B cell (primary cell): ENCODE measurements at regions not wholly inside any gene's neighbourhood (a gene's known extent, or its start where the extent isn't known, plus 50 kb on each side); places are given as distances from the start of the nearest gene placed in this dataset.

Source experiments
- ATAC-seq: fragments of 200-7000 bp; cut with Tn5 transposase; one replicate; pipeline ENCODE4 v1.10.0; 2021; ENCODE audit warnings: low read depth, mild to moderate bottlenecking, moderate number of reproducible peaks, moderate library complexity
- CTCF ChIA-PET: fragments of 350-600 bp; sonication (Branson Sonifier 250); formaldehyde crosslinking; loops from one replicate; lab custom pipeline; 2021; ENCODE audit warnings: antibody characterized with exemption, inconsistent platforms; lab: Charles Lee
- POLR2A ChIA-PET: fragments of 350-600 bp; sonication (Branson Sonifier 250); formaldehyde crosslinking; loops from one replicate; lab custom pipeline; 2021; ENCODE audit warnings: antibody characterized with exemption; lab: Charles Lee
- DNase-seq: peaks from one replicate; pipeline ENCODE4 v3.0.0; 2013
- H2AFZ ChIP-seq: 2 replicates; pipeline ENCODE4 v1.6.1; 2012; ENCODE audit warnings: mild to moderate bottlenecking, low read depth, low read length; ENCODE audit not compliant: insufficient read depth, poor library complexity, severe bottlenecking
- H3K27ac ChIP-seq, 2 donors: 1 replicate in 1 of 2; 2 replicates in 1 of 2; pipeline ENCODE4 v1.5.1; 2012 to 2013; ENCODE audit warnings: low read length in 2 of 2, mild to moderate bottlenecking in 2 of 2, moderate library complexity in 1 of 2
- H3K27me3 ChIP-seq, 4 experiments: fragments of 200-600 bp in 1 of 4; sonication (generic) in 1 of 4; replicated peaks in 1 of 4; 1 replicate in 2 of 4; 2 replicates in 2 of 4; pipeline versions ENCODE4 v1.6.1 to v1.7.0; 2013 to 2016; ENCODE audit warnings: low read length in 3 of 4, mild to moderate bottlenecking in 2 of 4, mixed read lengths in 1 of 4, moderate library complexity in 1 of 4; ENCODE audit not compliant: insufficient read depth in 4 of 4, control insufficient read depth in 3 of 4; ENCODE audit errors: control extremely low read depth in 1 of 4
- H3K36me3 ChIP-seq, 2 experiments: replicated peaks in 1 of 2; 1 replicate in 1 of 2; 2 replicates in 1 of 2; pipeline versions ENCODE4 v1.6.1 to v1.7.1; 2013; ENCODE audit warnings: low read length in 1 of 2; ENCODE audit not compliant: insufficient read depth in 2 of 2, control insufficient read depth in 1 of 2; ENCODE audit errors: control extremely low read depth in 1 of 2, extremely low read depth in 1 of 2
- H3K4me1 ChIP-seq, 2 donors: fragments of 200-600 bp in 1 of 2; sonication (generic) in 1 of 2; 1 replicate in 1 of 2; 2 replicates in 1 of 2; pipeline versions ENCODE4 v1.5.1 to v1.6.1; 2013 to 2017; ENCODE audit warnings: low read length in 2 of 2; ENCODE audit not compliant: control insufficient read depth in 2 of 2, insufficient read depth in 2 of 2
- H3K4me2 ChIP-seq: replicated peaks from 2 replicates; pipeline ENCODE3; 2012; ENCODE audit warnings: mild to moderate bottlenecking, low read depth, low read length; ENCODE audit not compliant: poor library complexity, severe bottlenecking
- H3K4me3 ChIP-seq, 5 experiments: fragments of 200-600 bp in 1 of 5; sonication (generic) in 1 of 5; 1 replicate in 3 of 5; 2 replicates in 2 of 5; pipeline versions ENCODE4 v1.5.1 to v1.7.0; 2011 to 2016; ENCODE audit warnings: low read length in 4 of 5, mild to moderate bottlenecking in 4 of 5, low read depth in 2 of 5, control low read depth in 1 of 5, moderate library complexity in 1 of 5; ENCODE audit not compliant: insufficient read depth in 1 of 5; ENCODE audit errors: control extremely low read depth in 1 of 5, extremely low read depth in 1 of 5
- H3K79me2 ChIP-seq: fragments of 200-600 bp; sonication (generic); one replicate; pipeline ENCODE4 v1.6.0; 2016; ENCODE audit warnings: low read length; ENCODE audit not compliant: control insufficient read depth, insufficient read depth
- H3K9ac ChIP-seq: fragments of 200-600 bp; sonication (generic); 2 replicates; pipeline ENCODE4 v1.6.1; 2017; ENCODE audit warnings: mild to moderate bottlenecking, low read length, moderate library complexity
- H3K9me3 ChIP-seq, 3 donors: one replicate each; pipeline versions ENCODE4 v1.6.1 to v1.7.1; 2013; ENCODE audit warnings: low read length in 2 of 3; ENCODE audit not compliant: control insufficient read depth in 2 of 3, insufficient read depth in 1 of 3; ENCODE audit errors: control extremely low read depth in 1 of 3
- H4K20me1 ChIP-seq: 2 replicates; pipeline ENCODE4 v1.6.0; 2012; ENCODE audit warnings: mild to moderate bottlenecking, low read length; ENCODE audit not compliant: insufficient read depth, control insufficient read depth, poor library complexity, severe bottlenecking
- H3K27ac Mint-ChIP-seq: one replicate; pipeline ENCODE4 v1.8.0; 2021; ENCODE audit warnings: mixed read lengths
- H3K27me3 Mint-ChIP-seq: one replicate; pipeline ENCODE4 v1.8.0; 2021; ENCODE audit warnings: mixed read lengths
- H3K4me1 Mint-ChIP-seq: one replicate; pipeline ENCODE4 v1.8.0; 2021; ENCODE audit warnings: mixed read lengths
- H3K4me3 Mint-ChIP-seq: one replicate; pipeline ENCODE4 v1.8.0; 2021; ENCODE audit warnings: mixed read lengths
- H3K9me3 Mint-ChIP-seq: one replicate; pipeline ENCODE4 v1.8.0; 2022; ENCODE audit warnings: mixed read lengths; ENCODE audit not compliant: insufficient read depth
- CTCF ChIP-seq: fragments of 200-600 bp; IDR thresholded peaks from one replicate; pipeline ENCODE4 v1.8.0; 2022; ENCODE audit warnings: antibody characterized with exemption, mild to moderate bottlenecking
- EZH2 ChIP-seq: IDR thresholded peaks from 2 replicates; pipeline ENCODE4 v1.6.1; 2012; ENCODE audit warnings: borderline replicate concordance, low read depth, mild to moderate bottlenecking, moderate library complexity, low read length; ENCODE audit not compliant: insufficient read depth, poor library complexity, severe bottlenecking
- WGBS: methylation state at CpG from one replicate; pipeline ENCODE4 v1.1.5; 2013; ENCODE audit warnings: missing lambda C conversion rate; ENCODE audit not compliant: insufficient coverage; 5-methylcytosine and 5-hydroxymethylcytosine counted together
- intact Hi-C: fragments of 100-400 bp; cut with micrococcal nuclease; formaldehyde crosslinking; loops from one replicate; pipeline ENCODE4 v1.10.0; 2022

GRCh38 chr9:106583751-106584150, 279.2 kb upstream of the ZNF462 start:
- H3K27me3 ChIP-seq = no peaks in the 10 kb centered on the region
- no peak overlapping the region for H3K4me2 ChIP-seq
- DNase-seq = no peak
- no peak for ATAC-seq
- no peaks in the 10 kb centered on the region for H4K20me1 ChIP-seq
- peaks cover 0 to 2% (median 0%) of the 10 kb centered on the region in 3 donors for H3K9me3 ChIP-seq
- H3K4me3 Mint-ChIP-seq = no peak overlapping the region
- no peak overlapping the region for H3K27ac ChIP-seq
- ChIA-PET CTCF (no interaction called here), POLR2A (no interaction called here)
- H3K79me2 ChIP-seq = no peaks in the 10 kb centered on the region
- no peak overlapping the region for H3K4me3 ChIP-seq
- no peak overlapping the region for H3K9ac ChIP-seq
- no peak overlapping the region for H2AFZ ChIP-seq
- no peak overlapping the region for H3K27ac Mint-ChIP-seq
- H3K4me1 Mint-ChIP-seq = no peaks in the 10 kb centered on the region
- no peaks in the 10 kb centered on the region for H3K27me3 Mint-ChIP-seq
- TF ChIP-seq CTCF = no peak
- no peak for TF ChIP-seq EZH2
- no peaks in the 10 kb centered on the region for H3K36me3 ChIP-seq
- H3K4me1 ChIP-seq = no peaks in the 10 kb centered on the region
- peaks cover 9% of the 10 kb centered on the region for H3K9me3 Mint-ChIP-seq
- intact Hi-C loops = no loop called here

- H3K36me3 ChIP-seq = no peaks in the 10 kb centered on the region
- no peaks in the 10 kb centered on the region for H3K27me3 Mint-ChIP-seq
Measured at GRCh38 chr9:106587042-106587441, 275.9 kb upstream of the ZNF462 start.

More at GRCh38 chr9:106587042-106587441, 275.9 kb upstream of the ZNF462 start:
- no peak for DNase-seq
- Histone ChIP-seq H3K27me3 (no peaks in the 10 kb centered on the region), H3K9me3 (peaks cover 0 to 2% (median 0%) of the 10 kb centered on the region in 3 donors), H3K4me3 (no peak overlapping the region), H4K20me1 (no peaks in the 10 kb centered on the region), H3K4me1 (no peaks in the 10 kb centered on the region), H3K79me2 (no peaks in the 10 kb centered on the region), H2AFZ (no peak overlapping the region), H3K27ac (no peak overlapping the region), H3K9ac (no peak overlapping the region), H3K4me2 (no peak overlapping the region)
- H3K4me3 Mint-ChIP-seq = no peak overlapping the region
- POLR2A ChIA-PET = no interaction called here
- CTCF ChIA-PET = no interaction called here
- no peak overlapping the region for H3K27ac Mint-ChIP-seq
- ATAC-seq = no peak
- intact Hi-C loops = no loop called here
- WGBS = 55% methylated on average over 1 of the region's 2 CpGs
- H3K4me1 Mint-ChIP-seq = no peaks in the 10 kb centered on the region
- TF ChIP-seq CTCF = no peak
- no peak for TF ChIP-seq EZH2
- H3K9me3 Mint-ChIP-seq = peaks cover 4% of the 10 kb centered on the region
